ENCODE measurements at regions not wholly inside any gene's neighbourhood (a gene's known extent, or its start where the extent isn't known, plus 50 kb on each side); places are given as distances from the start of the nearest gene placed in this dataset.
A peak's percentile ranks its signal among the peaks of the same experiment; 100 is the strongest.

DNA sequence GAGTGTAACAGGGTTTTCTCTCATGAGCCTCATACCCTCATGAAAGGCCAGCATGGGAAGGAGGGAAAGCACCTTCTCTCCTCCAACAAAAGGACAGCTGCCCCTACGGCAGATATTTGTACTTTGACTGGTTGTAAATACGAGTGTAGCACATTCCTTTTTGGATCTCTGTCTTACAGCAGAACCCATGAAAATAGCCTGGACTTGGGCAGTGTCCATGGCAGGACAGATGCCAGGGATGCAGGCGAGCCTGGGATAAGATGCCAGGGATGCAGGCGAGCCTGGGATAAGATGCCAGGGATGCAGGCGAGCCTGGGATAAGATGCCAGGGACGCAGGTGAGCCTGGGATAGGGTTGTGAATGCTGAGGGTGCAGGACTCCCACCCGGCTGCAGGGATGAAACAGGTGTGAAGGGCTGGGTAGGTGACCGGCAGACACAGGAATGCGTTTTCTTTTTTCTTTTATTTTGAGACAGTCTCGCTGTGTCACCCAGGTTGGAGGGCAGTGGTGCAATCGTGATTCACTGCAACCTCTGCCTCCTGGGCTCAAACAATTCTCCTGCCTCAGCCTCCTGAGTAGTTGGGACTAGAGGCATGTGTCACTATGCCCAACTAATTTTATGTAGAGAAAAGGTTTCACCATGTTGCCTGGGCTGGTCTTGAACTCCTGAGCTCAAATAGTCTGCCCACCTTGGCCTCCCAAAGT lies 120.0 kb downstream of the BEGAIN start:
- DNase-seq (ENCODE audit: low read depth) = no peak

DNA sequence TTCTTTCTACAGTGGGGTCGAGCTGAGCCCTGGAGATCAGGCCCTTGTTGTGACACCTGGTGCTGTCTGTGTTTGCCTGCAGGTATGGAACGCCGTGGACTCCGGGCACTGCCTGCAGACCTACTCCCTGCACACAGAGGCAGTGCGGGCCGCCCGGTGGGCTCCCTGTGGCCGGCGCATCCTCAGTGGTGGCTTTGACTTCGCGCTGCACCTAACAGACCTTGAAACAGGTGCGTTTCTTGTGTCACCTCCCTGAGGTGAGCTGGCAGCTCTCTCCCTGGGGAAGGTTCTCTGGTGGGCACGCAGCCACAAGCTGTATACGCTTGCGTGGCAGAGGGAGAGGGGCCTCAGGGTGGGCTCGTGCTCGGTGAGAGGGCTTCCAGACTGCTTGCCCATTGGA lies 119.3 kb downstream of the BEGAIN start:
- DNase-seq (ENCODE audit: low read depth) = no peak

DNA sequence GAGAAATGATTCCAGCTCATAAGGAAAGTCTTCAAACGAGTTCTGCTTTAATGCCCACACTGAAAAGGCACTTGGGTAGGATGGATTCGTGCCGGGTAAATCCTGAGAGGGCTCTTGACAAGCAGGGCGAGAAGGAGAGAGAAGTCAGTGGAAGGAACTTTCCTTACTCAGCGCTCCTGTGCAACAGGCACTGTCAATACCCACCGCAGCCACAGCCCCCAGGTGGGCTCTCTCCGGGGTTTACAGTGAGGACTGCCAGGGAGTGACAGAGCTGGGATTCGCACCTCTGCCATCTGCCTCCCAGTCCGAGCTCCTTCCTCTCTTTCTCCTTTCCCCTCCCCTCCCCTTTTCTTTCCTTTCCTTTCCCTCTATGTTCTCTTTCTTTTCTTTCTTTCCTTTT lies 118.7 kb downstream of the BEGAIN start:
- no peak for DNase-seq (ENCODE audit: low read depth)

DNA sequence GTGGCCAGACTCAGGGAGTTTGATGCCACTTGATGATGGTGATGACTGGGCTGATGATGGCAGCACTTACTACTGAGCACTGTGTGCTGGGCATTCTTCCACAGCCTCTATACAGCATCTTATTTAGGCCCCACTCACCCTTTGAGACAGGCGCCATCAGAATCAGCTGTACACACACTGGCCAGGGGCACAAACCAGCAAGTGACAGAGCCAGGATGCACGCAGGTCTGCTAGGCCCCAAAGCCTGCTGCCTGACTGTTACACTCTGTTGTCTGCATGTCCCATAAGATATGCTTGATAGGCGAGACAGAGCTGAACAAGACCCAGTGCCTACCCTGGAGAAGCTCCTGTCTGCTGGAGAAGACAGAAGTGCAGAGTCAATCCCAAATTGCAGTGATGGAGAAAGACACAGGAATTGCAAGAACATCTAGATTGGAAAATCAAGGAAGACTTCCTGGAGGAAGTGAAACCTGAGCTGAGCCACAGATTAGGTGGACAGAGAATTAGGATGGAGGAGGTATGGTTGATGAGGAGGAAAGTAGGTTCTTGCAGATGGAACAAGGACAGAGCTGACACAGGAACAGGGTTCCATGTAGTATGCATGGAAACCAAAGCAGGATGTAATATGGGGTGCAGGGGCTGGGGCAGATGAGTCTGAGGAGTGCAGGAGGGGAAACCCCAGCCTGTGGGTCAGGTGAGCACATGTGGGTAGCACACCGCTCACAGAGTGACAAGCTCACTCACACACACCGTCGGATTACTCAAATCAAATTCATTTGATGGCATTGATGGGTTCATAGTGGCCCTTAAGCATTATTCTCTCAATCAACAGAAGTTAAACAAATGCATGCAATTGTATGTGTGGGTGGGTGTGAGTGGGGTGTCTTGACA lies 117.3 kb downstream of the BEGAIN start:
- no peak for DNase-seq (ENCODE audit: low read depth)

DNA sequence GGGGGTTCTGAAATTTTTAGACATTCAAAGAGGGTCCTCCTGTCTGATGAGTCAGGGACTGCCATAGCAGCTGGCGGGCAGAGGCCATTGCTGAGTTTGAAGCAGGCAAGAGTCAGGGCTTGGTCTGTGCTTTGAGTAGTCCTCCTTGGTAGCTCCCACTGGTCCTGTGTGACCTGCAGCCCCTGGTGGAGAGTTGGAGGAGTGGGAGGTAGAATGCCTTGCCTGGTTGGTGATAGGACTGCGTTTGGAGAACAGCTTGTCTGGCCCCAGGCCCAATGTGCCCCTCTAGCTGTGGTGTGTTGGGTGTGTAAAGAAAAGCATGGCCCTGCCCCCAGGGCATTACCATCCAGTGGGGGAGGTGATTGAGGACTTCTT lies 116.7 kb downstream of the BEGAIN start:
- DNase-seq (ENCODE audit: low read depth) = no peak

DNA sequence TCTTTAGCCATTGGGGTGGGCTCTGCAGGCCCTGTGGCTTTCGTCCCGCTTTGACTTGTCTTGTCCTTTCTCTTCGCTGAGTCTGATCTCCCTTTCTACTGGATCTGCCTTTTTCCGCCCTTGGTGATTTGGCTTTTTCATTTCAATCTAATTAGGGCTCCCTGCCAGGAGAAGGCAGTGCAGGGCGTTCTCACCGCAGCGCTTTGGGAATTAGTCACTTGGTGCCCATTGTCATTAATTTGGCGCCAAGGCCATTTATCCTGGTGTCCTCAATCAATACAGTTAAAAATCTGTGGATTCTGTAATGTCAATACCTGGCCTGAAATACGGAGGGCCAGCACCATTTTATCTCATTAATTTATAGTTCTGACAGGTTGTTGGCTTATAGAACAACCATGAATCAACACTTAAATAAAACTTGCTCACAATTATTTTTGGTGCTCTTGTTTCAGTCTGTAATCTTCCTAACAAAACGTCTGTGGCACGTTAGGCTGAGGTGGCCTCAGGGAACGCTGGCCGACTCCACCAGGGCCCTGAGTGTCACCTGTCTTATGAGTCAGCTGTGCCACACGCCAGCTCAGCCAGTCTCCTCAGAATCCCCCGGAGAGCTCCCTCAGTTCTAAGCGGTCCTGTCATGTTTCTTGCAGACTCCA lies 115.7 kb downstream of the BEGAIN start:
- DNase-seq (ENCODE audit: low read depth) = no peak

DNA sequence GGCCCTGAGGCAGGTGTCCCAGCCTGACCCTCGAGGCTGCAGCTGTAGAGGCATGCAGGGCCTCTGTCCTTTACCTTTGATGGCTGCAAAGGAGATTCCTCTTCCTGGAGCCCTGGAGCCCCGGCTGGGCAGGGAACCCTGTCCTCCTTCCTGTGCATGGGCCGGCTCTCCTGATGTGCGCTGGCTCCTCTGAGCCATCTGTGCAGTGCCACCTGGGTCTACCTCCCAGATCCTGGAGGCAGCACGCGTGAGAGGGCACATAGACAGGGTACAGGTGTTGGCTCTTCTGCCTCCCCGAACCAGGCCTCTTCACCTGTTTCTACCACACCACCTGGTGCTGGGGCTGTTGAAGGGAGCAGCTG lies 115.1 kb downstream of the BEGAIN start:
- DNase-seq (ENCODE audit: low read depth) = no peak

DNA sequence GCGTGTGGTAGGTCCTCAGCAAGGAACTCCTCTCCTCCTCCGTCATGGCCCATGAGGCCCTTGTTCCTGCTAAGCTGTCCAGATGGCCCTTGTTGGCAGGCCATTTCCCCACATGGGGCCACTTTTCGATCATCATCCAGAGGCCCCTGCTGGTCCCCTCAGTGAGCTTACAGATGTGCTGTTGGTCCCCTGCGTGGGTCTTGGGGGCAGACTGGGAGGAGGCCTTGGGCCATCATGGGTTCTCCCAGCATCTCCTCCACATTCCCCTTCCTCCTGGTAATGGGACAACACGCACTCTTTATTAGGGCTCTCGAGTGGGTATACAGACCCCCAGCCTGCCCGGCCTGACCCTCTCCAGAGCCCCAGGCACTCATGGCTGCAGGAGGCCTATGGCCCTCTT lies 114.7 kb downstream of the BEGAIN start:
- no peak for DNase-seq (ENCODE audit: low read depth)

DNA sequence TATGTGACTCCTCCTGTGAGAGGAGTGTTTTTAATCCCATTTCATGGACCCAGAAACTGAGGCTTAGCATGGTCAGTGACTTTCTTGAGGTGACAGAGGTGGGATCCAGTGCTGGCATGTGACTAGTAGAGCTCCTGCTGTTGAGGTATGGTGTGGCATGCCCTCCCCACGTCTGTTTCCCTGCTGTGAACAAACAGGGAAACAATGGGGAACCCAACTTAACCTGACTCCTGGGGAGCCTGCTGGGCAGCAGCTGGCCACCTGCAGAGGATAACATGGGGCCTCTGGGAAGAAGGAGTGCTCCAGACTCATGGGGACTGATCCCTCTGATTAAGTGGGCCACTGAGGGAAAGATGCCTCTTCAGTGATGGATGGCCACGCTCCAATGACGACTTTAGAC lies 114.0 kb downstream of the BEGAIN start:
- no peak for DNase-seq (ENCODE audit: low read depth)

DNA sequence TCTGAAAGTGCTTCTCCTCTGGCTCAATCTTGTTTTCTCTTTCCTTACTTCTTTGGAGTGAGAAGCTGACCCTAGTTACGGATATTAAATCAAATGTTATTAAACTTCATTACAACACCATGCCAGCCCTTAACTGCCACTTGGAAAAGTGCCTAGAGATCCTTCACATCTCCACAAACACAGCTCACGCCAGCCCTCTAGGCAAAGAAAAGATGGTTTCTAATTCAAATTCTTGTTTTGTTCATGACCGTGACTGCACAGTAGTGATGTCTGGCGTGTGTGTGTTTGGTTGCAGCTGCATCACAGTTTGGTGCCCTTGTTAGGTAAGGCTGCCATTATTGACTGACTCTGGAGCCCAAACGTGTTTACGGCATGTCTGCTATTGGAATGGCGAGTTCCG lies 113.0 kb downstream of the BEGAIN start:
- no peak for DNase-seq (ENCODE audit: low read depth)

DNA sequence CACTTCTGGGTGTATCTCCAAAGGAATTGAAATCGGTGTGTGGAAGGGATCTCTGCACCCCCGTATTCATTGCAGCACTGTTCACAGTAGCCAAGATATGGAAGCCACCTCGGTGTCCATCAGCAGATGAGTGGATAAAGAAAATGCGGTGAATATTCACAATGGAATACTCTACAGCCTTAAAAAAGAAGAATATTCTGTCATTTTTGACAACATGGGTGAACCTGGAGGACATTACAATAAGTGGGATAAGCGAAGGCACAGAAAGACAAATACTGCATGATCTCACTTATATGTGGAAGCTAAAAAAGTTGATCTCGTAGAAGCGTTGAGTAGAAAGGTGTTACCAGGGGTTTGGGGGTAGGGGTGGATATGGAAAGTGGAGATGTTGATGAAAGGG lies 111.9 kb downstream of the BEGAIN start:
- no peak for DNase-seq (ENCODE audit: low read depth)

DNA sequence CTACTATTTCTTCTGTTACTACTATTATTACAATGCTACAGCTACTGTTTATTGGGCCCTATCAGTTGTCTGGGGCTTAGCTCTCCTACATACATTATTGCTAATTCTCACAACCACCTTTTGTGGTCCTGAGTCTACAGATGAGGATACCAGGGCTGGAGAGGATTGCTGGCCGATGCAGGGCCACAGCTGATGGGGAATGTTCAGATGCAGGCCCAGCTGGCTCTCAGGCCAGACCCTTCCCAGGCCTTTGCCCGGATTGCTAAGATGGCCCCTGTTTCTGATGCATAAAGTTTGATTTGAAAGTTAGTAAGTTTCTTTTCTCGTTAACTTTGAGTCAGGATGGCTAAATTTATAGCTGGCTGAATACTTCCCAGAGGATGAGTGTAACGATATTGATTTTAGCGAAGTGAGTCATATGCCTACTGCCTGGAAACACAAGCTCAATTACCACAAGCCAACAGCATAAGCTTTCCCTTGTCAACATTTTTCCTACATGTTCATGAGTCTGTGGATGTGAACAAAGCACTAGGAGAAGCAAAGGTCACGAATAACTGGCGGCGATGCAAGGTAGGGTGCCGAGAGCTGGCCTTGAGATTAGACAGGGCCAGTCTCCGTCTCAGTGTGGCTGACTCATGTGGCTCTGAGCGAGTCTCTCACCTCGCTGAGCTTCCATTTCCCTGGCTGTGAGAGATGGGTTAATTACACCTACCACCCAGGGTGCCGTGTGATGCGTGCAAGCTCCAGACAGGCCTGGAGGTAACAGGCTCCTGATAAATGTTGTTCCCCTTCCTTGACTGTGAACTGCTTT lies 111.0 kb downstream of the BEGAIN start:
- peak; percentile 93 for DNase-seq (ENCODE audit: low read depth)

DNA sequence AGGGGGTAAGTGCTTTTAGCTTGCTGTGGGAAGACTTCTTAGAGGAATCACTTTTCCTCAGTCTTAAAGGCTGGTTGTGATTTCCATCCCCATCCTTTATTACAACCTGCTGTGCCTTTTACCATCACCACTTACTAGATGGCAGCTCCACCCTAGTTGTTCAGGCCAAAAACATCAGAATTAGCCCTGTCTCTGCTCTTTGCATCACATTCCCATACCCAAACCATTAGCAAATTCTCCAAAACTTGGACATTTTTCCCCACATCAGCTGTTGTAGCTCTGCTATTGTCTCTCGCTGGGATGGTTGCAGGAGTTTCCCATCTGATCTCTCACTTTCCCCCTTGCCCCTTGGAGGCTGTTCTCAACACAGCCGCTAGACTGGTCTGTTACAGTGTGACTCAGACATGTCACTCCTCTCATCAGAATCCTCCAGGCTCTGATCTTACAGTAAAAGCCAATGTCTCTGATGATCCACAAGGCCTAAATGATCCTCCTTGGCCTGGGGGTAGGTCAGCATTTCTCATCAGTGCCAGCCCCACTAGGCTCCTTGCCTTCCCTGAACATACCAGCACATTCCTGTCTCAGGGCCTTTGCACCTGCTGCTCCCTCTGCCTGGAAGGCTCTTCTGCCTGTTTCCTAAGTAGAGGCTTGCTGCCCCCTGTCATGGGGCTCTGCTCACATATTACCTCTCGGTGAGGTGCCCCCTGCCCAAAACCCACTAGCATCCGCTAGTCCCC lies 102.5 kb downstream of the BEGAIN start:
- DNase-seq (ENCODE audit: low read depth) = no peak

DNA sequence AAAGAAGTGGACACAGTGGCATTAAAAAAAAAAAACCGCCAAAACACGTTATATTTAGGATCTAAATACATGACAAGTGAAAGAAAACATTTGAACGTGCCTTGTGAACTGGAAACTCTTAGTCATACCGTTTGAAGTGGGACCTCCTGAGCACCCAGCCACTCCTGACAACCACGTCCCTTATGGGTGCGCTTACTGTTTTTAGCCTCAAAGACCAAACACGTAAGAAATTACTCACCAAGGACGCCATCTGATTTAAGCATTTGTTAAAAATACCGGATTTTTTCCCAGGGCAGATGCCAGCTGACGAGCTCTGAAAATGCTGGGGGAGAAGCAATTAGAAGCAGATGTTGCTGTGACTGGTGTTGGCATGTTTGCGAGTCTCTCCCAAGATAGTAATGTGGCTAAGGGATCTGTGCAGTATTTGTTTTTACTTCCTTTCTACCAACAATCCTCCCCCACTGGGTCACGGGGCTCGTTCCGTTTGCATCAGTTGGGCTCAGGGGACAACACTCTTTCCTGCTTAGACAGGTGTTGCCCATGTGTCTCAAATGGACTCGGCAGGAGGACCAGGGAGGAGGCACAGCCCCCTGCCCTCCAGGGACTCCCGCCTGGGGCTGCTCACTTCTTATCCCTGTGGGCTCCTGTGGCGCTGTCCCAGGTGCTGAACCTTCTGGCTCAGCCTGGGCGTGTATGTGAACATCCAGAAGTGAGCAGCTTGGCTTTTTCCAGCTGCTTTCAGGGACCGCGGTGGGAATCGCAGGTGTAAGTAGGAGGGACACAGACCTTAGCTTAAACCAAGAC lies 101.0 kb downstream of the BEGAIN start:
- DNase-seq (ENCODE audit: low read depth) = peak; percentile 73

Data from stromal cell of bone marrow (primary cell).